ENCODE measurements at regions not wholly inside any gene's neighbourhood (a gene's known extent, or its start where the extent isn't known, plus 50 kb on each side); places are given as distances from the start of the nearest gene placed in this dataset.

- no peak for TF ChIP-seq CTCF (IDR thresholded peaks at IDR 0.05)
- TF ChIP-seq POLR2A (IDR thresholded peaks at IDR 0.05): no peak
- TF ChIP-seq EP300 (IDR thresholded peaks at IDR 0.05): no peak
These were observed 196.1 kb upstream of the FGGY start for GRCh38 chr1:59100708-59101374.
